ENCODE measurements at regions not wholly inside any gene's neighbourhood (a gene's known extent, or its start where the extent isn't known, plus 50 kb on each side); places are given as distances from the start of the nearest gene placed in this dataset.

GRCh38 chr11:127420139-127420538, 419.6 kb upstream of the KIRREL3 start:
- no peak for TF ChIP-seq ZNF274 (IDR thresholded peaks at IDR 0.05; ENCODE audit: low read depth, low read length)
- no peak for TF ChIP-seq YY1 (IDR thresholded peaks at IDR 0.05; ENCODE audit: insufficient read depth, insufficient read length)
